HG03039 (cell line): ENCODE measurements at regions not wholly inside any gene's neighbourhood (a gene's known extent, or its start where the extent isn't known, plus 50 kb on each side); places are given as distances from the start of the nearest gene placed in this dataset.
"Not testable (repeated sequence)": the region's sequence is repeated elsewhere in the genome, so short reads cannot be mapped to it uniquely, and the experiment has no call there.

ENCODE experiments used
- ATAC-seq: cut with Tn5 transposase; IDR thresholded peaks from one replicate; pipeline ENCODE4 v1.9.1; 2021; ENCODE audit warnings: mild to moderate bottlenecking, moderate library complexity; ENCODE audit not compliant: unreplicated experiment

GRCh38 chr11:95413021-95413420, 182.0 kb upstream of the SESN3 start:
- no peak for ATAC-seq

- ATAC-seq: no peak
Observed at GRCh38 chr11:95412074-95412473, 181.1 kb upstream of the SESN3 start.

- ATAC-seq: not testable (repeated sequence)
Observed at GRCh38 chr11:95410707-95411106, 179.7 kb upstream of the SESN3 start.

- no peak for ATAC-seq
Observed at GRCh38 chr11:95406271-95406670, 175.3 kb upstream of the SESN3 start.

- ATAC-seq: no peak
Observed at GRCh38 chr11:95404370-95404769, 173.4 kb upstream of the SESN3 start.

- no peak for ATAC-seq
Observed at GRCh38 chr11:95398437-95399112, 167.6 kb upstream of the SESN3 start.

- no peak for ATAC-seq
Observed at GRCh38 chr11:95392644-95393043, 161.6 kb upstream of the SESN3 start.

GRCh38 chr11:95389427-95389826, 158.4 kb upstream of the SESN3 start:
- ATAC-seq: no peak

- no peak for ATAC-seq
Observed at GRCh38 chr11:95388086-95388485, 157.1 kb upstream of the SESN3 start.

- ATAC-seq: no peak
Observed at GRCh38 chr11:95387325-95387724, 156.3 kb upstream of the SESN3 start.

GRCh38 chr11:95385577-95385976, 154.6 kb upstream of the SESN3 start:
- ATAC-seq: no peak

- ATAC-seq: no peak
Observed at GRCh38 chr11:95379479-95379878, 148.5 kb upstream of the SESN3 start.

GRCh38 chr11:95378789-95379188, 147.8 kb upstream of the SESN3 start:
- ATAC-seq: no peak

- no peak for ATAC-seq
Observed at GRCh38 chr11:95378111-95378510, 147.1 kb upstream of the SESN3 start.

GRCh38 chr11:95375886-95376285, 144.9 kb upstream of the SESN3 start:
- ATAC-seq: no peak

- ATAC-seq: no peak
Observed at GRCh38 chr11:95375451-95375850, 144.4 kb upstream of the SESN3 start.

- no peak for ATAC-seq
Observed at GRCh38 chr11:95374105-95374504, 143.1 kb upstream of the SESN3 start.

GRCh38 chr11:95373241-95373640, 142.2 kb upstream of the SESN3 start:
- no peak for ATAC-seq

GRCh38 chr11:95372097-95372656, 141.2 kb upstream of the SESN3 start:
- ATAC-seq: no peak

- ATAC-seq: no peak
Observed at GRCh38 chr11:95371153-95371552, 140.2 kb upstream of the SESN3 start.

GRCh38 chr11:95367726-95368125, 136.7 kb upstream of the SESN3 start:
- ATAC-seq: no peak

- ATAC-seq: no peak
Observed at GRCh38 chr11:95365348-95365747, 134.3 kb upstream of the SESN3 start.
